ENCODE measurements at regions not wholly inside any gene's neighbourhood (a gene's known extent, or its start where the extent isn't known, plus 50 kb on each side); places are given as distances from the start of the nearest gene placed in this dataset.
"Not testable (repeated sequence)": the region's sequence is repeated elsewhere in the genome, so short reads cannot be mapped to it uniquely, and the experiment has no call there.

DNA sequence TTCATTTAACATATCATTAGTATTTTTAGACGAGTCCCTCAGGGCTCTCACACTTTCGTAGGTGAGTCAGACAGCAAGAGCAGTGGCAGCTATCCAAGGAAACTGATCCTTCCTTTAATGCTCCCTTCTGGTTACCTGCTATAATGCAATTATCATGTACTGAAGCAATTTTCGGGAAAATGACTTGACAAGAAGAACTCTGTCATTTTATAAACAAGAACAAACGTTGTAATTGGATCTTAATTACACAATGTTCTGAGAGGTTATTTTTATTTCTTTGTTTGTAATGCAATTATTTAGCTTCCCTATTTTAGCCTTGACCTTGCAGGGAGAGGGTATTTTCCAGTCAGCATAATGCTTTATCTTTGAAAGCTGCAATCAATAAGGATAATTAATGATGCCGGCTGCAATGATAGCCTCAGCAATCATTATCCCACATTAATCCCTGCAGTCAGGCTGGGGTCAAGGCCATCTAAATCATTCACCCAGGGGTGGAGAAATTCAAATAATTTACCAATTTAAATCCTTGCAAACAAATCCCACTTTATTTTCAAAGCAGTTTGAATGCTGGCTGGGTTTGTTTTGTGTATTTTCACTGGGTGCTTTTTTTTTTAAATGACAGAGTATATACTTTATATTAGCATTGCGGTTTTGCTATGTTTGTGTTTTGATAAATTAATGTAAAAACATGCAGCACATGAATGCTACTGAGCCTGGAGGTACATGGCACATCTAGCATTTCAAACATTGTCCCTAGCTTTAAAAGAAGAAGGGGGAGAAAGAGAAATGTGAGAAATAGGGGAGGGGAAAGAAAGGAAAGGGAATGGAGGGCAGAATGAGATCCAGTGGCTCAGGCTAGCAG is 249.9 kb downstream of the SHOX2 start:
- DNase-seq = no peak

DNA sequence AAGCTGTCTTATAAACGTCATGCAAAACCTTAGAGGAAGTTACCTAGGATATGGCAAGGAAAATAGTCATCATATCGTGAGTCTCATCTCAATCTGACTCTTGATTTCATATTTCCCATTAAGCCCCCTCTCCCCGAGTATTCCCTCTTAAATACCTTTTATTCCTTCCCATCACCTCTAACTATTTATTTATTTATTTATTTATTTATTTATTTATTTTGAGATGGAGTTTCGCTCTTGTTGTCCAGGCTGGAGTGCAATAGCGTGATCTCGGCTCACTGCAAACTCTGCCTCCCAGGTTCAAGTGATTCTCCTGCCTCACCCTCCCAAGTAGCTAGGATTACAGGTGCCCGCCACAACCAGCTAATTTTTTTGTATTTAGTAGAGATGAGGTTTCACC is 260.4 kb downstream of the SHOX2 start:
- DNase-seq = not testable (repeated sequence)

DNA sequence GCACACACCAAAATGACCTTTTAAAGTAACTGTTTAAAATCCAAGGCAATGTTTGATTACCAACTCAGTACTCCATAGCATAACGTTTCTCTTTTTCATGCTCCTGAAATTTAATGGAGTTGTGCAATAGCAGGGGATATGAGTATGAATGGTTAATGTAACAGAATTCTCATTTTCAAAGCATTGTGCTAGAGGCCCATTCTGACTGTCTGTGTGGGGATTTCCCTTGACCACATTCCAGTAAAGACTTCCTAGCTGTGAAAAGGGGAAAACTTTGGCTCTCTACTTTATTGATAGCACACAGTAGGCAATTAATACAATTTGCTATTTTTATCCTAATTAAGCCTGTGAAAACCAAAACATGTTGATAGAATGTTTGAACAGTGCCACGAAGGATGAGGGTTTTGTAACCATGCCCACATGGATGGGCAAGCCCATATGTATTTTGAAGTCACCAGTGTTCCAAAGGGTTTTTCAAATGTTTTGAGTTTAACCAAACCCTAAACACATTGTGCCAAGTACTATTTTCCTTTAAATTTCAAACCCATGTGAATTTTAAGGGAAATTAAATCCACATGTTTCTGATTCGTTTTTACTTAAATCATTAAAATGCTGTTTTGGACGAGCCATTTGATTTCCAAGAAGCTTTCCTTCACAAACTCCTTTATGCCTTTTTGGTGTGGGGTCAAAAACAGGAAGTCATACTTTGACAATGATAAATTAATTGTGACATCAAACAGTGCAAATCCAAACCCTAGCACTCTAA is 261.2 kb downstream of the SHOX2 start:
- no peak for DNase-seq

DNA sequence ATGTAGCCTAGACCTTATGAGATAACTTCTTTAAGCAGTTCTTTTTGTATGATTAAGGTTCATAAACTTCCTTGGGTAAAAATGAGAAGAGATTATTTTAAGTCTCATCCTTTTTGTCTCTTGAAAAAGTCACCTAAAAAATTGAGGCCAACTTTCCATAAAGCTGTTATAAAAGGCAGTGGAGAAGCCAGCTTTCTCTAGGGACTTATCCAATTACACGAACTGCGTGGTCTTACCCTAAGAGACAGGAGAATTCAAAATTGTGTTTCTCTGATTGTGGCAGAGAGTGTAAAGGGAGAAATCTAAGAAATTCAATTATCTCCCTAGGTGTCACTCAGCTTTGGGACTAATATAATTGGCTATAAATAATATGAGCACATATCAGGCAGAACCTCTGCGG is 262.0 kb downstream of the SHOX2 start:
- no peak for DNase-seq

DNA sequence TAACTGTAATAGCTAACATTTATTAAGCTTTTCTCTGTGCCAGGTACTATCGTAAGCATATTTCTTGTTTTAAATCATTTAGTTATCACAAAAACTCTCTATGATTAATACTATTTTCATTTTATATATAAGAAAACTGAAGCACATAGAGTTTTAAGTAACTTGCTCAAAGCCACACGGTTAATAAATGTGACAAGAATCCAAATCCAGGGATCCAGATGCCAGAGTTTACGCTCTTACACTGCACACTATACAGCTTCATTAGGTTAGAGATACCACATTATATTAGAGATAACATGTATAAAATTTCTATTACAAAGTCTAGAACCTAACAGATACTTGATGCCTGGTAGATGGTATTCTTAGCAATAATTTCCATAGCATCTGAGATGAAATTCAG is 265.2 kb downstream of the SHOX2 start:
- DNase-seq = no peak

DNA sequence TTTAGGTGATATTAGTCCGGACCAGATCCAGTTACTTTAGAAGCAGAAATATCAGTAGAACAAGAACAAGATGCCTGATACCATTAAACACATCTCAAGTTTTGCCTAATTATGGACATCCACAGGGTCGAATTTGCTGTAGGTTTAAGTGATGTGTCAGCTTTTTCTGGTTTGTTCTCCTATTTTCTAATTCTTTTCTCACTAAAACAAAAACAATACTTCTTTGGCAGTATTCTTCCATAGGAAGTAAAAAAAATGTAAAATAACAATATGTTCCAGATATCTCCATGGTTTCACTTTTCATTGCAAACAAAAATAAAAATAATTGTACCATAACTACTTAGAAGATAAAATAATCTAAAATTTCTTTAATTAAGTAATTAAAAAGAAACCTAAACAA is 265.7 kb downstream of the SHOX2 start:
- no peak for DNase-seq

DNA sequence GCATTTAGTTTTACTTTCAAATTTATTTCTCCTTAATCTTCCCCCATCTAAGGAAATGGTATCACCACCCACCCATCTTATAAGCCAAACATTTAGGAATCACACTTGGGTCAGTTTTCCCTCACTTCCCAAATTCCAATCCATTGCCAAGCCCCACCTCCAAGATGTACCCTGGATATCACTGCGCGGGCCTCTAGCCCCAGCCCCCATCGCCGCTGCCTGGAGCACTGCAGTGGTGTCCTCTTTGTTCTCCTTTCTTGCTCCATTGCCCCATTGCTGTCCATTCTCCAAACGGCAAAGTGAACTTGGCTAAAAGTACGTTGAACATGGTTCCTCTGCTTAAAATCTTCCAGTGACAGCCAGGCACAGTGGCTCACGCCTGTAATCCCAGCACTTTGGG is 267.8 kb downstream of the SHOX2 start:
- no peak for DNase-seq

DNA sequence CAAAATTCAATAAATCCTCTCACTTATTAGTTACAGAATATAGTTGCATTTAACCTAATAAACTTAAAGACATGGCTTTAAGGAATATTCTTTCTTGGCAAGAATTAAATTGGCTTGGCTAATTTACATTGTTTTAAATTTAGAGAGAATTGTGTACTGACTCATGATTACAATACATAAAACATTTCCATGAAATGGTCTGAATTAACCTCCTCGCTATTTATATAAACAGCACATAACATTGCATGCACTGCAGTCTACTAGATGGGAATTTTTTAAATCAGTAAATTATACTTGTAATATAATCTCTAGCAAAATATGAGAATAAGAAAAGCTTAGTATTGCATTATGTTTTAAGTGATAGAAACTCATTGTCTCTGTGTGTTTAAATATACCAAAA is 268.9 kb downstream of the SHOX2 start:
- DNase-seq = no peak

DNA sequence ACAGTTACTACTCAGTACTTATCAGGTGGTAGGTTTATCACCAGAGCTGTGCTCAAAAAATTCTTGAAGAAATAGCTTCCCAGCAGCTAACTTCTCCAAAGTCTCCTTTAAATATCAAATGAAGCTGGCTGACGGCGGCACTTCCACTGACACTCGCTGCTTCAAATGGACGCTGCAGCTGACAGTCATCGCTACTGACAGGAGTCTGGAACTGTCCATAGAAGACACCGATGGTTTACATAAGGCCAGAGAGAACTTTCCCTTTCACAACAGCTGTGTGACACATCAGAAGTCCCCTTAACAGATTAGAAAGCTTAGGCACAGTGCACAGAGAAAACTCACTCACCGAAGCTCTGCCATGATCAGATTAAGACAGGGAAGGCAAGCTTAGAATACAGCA is 270.2 kb downstream of the SHOX2 start:
- DNase-seq = no peak

DNA sequence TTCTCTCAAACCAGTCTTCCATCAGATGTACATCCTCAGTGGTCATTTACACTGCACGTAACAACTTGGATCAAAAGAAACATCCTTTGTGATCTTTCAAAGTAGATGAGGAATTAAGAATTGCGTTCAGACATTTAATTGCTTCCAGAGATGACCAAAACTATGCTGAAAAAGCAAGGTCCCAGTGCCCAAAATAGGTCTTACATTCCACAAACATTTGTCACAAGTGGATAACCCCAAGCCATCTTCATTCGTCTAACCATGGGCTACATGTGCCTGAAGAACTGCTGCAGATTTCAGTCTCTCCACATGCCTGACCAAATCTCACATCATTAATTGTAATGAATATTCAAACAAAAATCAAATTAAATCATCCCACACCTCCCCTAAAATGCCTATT is 273.6 kb downstream of the SHOX2 start:
- no peak for DNase-seq

DNA sequence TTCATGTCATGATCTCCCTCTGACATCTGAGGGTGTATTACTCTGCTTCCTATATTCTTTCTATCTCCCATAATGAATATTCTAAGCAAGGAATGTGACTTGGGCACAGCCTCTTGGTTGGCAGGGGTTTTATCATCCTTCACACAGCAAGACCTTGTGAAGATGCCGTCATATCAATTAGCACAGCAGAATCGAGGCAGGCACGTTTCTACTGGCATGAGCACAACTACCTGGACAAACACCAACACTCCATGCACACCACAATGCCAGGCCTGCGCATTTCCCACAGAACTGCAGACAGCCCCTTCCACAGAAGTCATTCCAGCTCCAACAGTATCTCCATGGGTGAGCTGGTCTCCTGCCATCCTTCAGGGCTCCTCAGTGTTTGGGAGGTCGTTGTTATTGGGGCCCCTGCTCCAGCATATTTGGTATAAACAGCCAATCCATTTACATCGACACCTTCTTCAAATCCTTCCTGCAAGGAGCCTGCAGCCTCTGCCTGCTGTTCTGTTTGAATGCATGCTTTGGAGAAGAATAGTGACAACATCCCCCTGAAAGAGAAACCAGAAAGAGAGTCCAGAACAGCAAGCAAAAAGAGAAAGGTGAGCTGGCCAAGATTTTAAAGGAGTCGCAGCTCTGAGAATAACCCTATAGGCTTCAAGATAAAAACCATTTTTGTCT is 275.5 kb downstream of the SHOX2 start:
- DNase-seq = no peak

DNA sequence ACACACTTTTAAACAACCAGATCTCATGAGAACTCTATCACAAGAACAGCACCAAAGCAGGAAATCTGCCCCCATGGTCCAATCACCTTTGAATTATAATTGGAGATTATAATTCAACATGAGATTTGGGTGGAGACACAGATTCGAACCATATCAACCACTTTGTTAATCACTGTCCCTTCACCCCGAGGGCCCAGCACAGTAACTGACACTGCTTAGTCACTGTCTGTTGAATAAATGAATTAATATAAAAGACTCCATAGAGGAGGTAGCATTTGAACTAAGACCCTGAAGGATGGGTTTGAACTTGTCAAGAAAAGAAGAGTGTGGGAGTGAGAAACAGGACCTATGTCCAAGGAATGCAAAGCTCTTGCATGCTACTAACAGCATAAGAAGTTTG is 276.4 kb downstream of the SHOX2 start:
- DNase-seq = no peak

DNA sequence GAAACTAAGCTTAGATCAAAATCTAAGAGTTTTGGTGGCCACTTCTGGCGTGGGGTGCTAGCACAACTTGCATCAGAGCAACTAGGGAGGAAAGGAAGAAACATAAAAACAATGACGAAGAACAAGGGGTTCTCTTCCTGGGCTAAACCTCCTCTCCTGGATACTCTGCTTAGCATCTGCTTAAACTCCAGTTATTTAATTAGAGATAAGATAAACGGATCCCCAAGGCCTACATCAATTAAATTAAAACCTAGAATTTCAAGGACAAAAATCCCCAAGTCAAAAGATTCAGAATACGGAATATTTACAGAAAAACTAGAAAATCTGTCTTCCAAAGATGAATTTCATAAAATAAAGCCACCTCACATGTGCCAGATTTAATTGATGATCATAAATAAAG is 281.9 kb downstream of the SHOX2 start:
- no peak for DNase-seq

DNA sequence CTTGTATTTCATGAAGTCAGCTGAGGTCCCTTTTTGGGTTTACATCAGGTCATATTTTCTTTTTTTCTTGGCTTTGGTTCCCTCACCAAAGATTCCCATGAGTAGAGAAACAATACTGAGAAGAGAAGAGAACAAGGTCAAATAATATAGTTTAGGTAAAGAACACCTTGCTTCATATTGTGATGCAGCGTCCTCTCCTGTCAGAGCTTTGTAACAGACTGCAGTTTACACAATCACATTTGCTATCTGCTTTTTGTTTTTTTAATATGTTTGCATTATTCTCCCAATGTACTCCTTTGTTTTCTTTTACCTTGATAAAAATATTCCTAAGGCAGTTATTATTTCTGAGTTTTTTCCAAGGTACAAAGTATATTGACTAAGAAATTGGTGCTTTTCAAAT is 283.2 kb downstream of the SHOX2 start:
- DNase-seq = no peak

DNA sequence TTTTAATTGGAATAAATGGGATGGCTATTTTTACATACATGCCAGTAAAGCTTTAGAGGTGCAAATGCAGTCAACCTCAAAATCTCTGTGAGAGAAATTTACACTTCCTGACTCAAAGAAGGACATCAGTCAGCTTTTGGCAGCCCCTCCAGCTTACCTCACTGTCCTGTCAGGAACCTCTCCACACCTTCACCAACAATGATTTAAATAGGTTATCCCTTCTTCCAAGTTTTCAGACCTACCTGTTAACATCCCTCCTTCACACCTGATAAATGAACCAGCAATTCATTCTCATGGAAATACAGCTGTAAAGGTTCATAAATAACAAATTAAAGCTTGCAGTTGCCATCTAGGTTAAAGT is 286.1 kb downstream of the SHOX2 start:
- DNase-seq = no peak

DNA sequence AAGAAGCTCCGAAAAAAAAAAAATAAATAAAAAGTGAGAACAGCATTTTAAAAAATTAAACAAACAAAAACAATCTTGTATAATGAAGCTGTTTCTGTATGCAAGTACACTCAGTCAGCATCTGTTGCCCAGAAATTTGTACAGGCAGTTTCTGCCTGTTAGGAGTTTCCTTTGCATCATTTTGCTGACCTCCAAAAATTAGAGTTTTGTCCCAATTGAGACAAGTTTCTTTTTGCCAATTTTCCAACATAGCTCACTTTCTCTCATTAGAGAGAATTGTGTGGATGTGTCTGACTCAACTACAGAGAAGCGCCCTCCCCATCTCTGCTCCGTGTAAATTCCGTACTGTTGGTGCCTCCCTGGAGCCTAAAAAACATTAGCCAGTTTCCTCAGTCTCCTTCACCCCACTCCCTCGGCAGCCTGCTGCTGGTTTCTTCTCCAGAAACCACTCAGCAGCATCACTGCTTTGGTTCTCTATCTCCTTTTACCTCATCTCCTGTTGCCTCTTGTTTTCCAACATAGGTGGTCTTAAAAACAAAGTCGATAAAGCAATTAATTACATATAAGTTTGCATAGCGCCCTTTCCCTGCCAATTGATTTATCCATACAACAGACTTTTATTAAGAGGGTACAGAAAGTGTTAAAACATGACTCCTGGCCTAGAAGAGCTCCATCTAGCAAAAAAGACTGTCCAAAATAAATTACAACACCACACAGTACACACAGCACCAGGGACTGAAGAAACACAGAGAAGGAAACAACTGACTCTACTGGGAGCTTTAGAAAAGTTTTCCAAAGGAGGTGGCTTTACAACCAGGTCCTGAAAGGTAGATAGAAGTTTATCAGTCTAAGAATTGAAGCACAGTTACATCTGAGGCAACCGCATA is 286.7 kb downstream of the SHOX2 start:
- DNase-seq = no peak

DNA sequence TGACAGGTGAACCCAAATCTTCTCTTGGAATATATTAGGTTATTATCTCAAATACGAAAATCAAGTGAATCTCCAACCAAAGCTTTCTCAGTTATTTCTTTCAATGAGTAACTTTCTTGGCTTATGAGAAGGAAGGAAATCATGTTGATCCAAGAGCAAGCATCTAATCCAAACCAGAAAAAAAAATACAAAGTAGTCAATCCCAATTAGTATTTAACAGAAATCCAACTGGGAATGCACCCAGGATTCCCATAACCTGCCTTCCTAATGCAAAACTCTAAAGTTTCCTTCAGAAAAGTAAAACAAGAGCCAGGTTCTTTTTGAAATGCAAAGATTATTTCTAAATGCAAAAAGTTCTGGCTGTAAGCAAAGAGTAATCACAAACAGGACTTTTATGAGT is 289.3 kb downstream of the SHOX2 start:
- no peak for DNase-seq

DNA sequence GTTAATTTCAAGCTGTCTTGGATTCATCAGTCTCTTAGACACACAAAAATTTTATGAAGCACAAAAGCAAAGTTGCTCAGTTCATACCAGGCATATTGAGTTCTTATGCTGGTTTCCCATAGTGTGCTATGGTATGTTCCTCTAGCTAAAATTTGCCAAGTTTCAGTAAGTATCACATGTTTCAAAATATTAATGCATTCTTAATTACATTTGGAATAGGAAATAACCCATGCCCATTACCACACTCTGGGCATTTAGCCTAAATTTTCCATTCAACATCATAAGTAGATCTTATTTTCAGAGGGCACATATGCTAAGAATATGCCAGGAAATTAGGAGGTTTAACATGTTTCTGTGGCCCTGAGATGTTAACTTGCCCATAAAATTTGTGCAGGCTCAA is 289.9 kb downstream of the SHOX2 start:
- no peak for DNase-seq

DNA sequence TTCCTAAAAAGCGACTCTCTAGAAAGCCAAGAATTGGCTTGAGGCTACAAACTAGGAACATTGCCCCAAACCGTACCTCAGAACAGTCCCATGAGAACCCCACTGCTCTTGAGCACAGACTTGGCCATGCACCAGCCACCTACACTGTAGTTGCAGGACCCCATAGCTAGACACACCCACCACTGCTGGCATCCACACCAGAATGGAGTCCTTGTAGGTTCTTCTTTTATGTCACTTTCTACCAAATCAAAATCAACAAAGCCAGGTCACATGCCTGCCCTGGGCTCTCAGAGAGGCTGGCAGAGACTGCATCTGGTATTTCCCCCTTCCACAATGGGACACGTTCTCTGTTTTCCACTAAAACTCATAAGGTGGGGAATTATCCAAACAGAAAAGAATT is 290.5 kb downstream of the SHOX2 start:
- DNase-seq = no peak

DNA sequence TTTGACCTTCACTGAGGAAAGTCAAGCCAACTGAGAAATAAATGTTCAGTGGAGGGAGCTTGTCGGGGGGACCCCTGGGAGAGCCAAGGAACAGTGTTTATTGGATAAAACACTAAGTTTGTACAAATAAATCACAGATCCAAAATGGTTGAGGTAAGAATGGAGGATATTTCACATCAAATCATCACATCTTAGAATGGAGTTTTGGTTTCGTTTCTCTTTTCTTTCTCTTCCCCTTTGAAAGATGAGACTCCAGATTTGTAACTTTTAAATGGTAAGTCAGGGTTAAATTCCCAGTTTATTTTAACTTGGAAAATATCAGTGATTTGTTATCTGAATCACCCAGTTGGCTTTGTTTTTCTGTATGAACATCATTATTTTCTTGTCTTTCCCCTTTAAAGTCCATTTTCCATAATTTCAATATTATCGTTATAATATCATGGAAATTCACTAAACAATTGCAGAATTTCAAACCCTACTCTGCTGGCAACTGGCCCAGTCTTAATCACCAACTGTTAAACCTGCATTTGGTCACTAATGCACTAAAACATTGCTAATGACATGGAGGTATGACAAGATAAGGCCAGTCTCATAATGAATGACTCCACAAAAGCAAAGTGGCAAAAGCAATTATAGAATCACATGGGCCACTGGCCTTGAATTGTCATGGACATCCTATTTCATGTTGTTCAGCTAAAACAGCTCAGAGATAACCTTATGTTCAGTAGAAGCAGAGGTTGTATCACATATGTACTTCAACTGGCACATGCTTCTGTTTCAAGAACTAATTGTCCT is 295.1 kb downstream of the SHOX2 start:
- DNase-seq = no peak

DNA sequence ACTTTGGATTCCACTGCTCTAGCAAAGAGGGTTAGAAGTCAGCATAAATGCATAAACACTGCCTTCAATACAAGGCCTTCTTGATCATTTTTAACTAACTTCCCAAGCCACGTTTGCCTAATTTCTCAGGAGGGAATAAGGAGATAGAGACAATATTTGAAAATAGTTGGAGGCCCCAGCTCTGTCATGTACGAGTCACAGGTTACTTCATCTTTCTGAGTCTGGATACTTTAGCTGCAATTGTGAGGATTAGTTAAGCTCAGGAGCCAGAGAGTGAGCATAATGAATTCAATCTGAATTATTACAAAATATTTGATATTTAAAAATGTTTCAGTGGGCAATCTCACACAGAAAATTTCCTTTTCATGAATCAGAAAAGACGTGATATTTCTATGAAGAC is 298.9 kb downstream of the SHOX2 start:
- no peak for DNase-seq

DNA sequence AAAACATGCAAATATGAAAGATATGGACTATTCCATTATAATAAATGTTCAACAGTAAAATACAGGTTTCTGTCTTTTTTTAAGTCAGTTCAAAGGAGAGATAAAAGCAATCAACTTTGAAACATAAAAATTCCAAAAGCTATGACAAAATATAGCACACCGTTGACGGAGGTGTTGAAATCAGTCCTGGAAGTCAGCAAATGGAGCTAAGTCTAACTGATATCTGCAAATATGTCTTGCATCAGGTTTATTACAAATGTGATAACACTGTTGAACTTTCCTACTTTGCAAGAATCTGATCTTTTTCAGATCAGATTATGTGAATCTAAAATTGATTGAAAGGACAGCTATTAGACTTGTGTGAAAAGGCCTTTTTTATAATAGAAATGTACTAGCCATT is 300.7 kb downstream of the SHOX2 start:
- no peak for DNase-seq
